ENCODE measurements at regions not wholly inside any gene's neighbourhood (a gene's known extent, or its start where the extent isn't known, plus 50 kb on each side); places are given as distances from the start of the nearest gene placed in this dataset.

DNA sequence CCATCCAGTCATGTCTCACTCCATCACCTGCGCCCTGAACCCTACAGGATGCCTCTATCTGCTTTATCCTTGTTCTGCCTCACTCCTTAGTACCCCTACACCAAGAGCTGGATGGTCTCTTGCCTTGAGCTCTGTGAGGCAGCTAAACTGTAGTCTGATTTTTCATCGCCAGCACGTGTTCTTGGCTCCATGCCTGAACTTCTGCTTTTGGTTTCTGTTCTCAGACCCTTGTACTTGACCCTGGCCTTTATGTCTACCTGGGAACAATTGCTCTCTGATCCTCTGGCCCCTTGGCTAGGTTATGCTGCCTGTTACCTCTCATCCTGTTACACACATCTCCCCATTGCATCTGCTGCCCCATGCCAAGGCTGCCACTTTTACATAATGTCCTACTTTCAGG lies 318.0 kb upstream of the LMCD1 start:
- no peak for DNase-seq (ENCODE audit: low read depth, low spot score)
- Mint-ChIP-seq H3K4me1 (no peaks in the 10 kb centered on the region), H3K36me3 (ENCODE audit: low read depth) (no peaks in the 10 kb centered on the region), H3K4me3 (no peak overlapping the region), H3K27ac (ENCODE audit: unreplicated experiment) (no peak overlapping the region), H3K27me3 (ENCODE audit: low read depth) (no peaks in the 10 kb centered on the region), H3K9me3 (no peaks in the 10 kb centered on the region)
- TF ChIP-seq, protein P1, sequence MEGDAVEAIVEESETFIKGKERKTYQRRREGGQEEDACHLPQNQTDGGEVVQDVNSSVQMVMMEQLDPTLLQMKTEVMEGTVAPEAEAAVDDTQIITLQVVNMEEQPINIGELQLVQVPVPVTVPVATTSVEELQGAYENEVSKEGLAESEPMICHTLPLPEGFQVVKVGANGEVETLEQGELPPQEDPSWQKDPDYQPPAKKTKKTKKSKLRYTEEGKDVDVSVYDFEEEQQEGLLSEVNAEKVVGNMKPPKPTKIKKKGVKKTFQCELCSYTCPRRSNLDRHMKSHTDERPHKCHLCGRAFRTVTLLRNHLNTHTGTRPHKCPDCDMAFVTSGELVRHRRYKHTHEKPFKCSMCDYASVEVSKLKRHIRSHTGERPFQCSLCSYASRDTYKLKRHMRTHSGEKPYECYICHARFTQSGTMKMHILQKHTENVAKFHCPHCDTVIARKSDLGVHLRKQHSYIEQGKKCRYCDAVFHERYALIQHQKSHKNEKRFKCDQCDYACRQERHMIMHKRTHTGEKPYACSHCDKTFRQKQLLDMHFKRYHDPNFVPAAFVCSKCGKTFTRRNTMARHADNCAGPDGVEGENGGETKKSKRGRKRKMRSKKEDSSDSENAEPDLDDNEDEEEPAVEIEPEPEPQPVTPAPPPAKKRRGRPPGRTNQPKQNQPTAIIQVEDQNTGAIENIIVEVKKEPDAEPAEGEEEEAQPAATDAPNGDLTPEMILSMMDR (conservative IDR thresholded peaks at IDR 0.05), result no peak

DNA sequence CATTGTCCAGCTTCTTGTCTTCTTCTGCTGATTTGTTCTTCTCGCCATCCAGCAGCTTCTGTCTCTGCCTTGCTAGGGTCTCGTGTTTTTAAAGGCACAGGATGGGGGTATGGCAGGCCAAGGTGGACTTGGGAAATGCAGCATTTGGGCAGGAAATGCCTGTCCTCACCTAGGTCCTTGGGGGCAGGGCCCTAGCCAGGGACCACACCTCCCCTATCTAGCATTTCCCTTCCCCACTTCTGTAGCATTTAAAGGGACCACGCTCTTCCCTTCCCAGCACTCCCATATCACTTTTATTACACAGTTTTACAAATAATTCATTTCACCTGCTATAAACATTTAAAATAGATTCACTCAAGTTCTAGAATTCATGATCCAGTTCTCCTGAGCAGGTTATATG lies 315.4 kb upstream of the LMCD1 start:
- Mint-ChIP-seq H3K36me3 (ENCODE audit: low read depth) (peaks cover under 1% of the 10 kb centered on the region), H3K27ac (ENCODE audit: unreplicated experiment) (no peak overlapping the region), H3K9me3 (peaks cover 5% of the 10 kb centered on the region), H3K27me3 (ENCODE audit: low read depth) (no peaks in the 10 kb centered on the region), H3K4me3 (no peak overlapping the region), H3K4me1 (no peaks in the 10 kb centered on the region)
- TF ChIP-seq, protein P1 (conservative IDR thresholded peaks at IDR 0.05), result no peak
- no peak for DNase-seq (ENCODE audit: low read depth, low spot score)

DNA sequence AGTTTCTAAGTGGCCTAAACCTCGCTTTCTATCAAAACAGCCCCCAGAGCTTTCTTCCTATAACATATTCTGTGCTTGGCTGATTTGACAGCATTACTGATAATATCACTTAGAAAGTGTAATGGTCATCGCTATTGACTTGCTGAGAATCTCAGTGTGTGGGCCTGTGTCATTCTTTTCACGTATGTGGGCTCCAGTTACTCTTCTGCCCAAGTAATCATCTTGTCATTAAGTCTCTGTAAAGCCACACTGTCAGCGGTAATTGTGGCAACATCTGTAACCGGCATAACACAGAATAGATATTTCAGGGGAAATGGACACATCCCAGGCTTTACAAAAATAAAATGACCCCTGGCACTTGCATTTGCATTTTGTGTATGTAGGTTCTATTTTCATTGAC lies 313.6 kb upstream of the LMCD1 start:
- Mint-ChIP-seq H3K27me3 (ENCODE audit: low read depth) (no peaks in the 10 kb centered on the region), H3K4me3 (no peak overlapping the region), H3K9me3 (peaks cover 16% of the 10 kb centered on the region), H3K36me3 (ENCODE audit: low read depth) (peaks cover 12% of the 10 kb centered on the region), H3K27ac (ENCODE audit: unreplicated experiment) (no peak overlapping the region), H3K4me1 (no peaks in the 10 kb centered on the region)
- TF ChIP-seq, protein P1 (conservative IDR thresholded peaks at IDR 0.05), result no peak
- DNase-seq (ENCODE audit: low read depth, low spot score), result no peak

DNA sequence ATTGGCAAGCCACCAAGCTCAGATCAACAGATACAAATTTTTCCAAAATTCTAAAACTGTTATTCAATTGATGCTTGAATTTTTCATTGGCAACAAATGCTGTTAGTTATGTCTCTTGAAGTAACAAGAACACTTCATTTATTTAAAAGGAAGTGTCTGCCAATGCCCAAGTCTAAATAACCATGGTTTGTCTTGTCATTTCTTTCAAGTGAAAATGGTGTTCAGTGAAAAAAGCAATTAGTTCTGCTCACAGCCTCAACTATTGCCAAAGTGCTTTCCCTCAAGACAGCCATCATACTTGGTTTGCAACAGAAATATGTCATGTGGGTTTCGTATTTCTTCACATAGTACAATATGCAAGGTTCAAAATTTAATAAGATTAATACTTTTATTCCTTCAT lies 312.6 kb upstream of the LMCD1 start:
- H3K36me3 Mint-ChIP-seq (ENCODE audit: low read depth), result peaks cover 12% of the 10 kb centered on the region
- H3K9me3 Mint-ChIP-seq, result peaks cover 16% of the 10 kb centered on the region
- H3K27ac Mint-ChIP-seq (ENCODE audit: unreplicated experiment), result no peak overlapping the region
- no peaks in the 10 kb centered on the region for H3K4me1 Mint-ChIP-seq
- no peak for DNase-seq (ENCODE audit: low read depth, low spot score)
- TF ChIP-seq, protein P1 (conservative IDR thresholded peaks at IDR 0.05), result no peak
- no peaks in the 10 kb centered on the region for H3K27me3 Mint-ChIP-seq (ENCODE audit: low read depth)
- H3K4me3 Mint-ChIP-seq, result no peak overlapping the region

DNA sequence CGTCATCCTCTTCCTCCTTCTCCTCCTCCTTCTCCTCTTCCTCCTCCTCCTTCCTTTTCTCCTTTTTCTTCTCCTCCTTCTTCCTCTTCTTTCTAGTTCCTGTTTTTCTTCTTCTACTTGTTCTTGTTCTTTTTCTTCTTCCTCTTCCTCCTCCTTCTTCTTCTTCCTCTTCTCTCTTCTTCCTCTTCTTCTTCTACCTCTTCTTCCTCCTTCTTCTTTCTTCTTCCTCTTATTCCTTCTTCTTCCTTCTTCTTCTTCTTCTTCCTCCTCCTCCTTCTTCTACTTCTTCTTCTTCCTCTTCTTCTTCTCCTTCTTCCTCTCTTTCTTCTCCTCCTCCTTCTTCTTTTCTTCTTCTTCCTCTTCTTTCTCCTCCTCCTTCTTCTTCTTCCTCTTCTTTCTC lies 310.2 kb upstream of the LMCD1 start:
- Mint-ChIP-seq H3K4me1 (no peaks in the 10 kb centered on the region), H3K4me3 (no peak overlapping the region), H3K9me3 (peaks cover 16% of the 10 kb centered on the region), H3K36me3 (ENCODE audit: low read depth) (peaks cover 12% of the 10 kb centered on the region), H3K27me3 (ENCODE audit: low read depth) (no peaks in the 10 kb centered on the region), H3K27ac (ENCODE audit: unreplicated experiment) (no peak overlapping the region)
- no peak for DNase-seq (ENCODE audit: low read depth, low spot score)
- TF ChIP-seq, protein P1 (conservative IDR thresholded peaks at IDR 0.05), result no peak

DNA sequence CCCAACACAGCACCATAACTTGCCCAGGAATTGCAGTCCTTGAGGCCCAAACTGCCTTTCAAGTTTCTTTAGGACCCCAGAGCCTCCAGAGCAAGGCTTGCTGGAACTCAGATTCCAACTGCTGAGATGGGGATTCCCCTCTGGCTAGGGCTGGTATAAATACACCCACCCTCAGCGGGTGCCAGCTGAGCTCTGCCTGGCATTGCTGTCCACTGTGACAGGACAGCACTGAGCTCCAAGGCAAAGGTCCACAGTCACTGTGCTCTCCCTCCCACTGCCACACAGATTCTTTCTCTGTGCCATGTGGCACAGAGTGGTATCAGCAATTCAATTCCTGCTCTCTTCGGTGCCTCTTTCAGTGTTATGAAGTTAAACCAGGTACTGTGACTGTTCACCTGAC lies 304.2 kb upstream of the LMCD1 start:
- TF ChIP-seq, protein P1 (conservative IDR thresholded peaks at IDR 0.05), result no peak
- H3K4me1 Mint-ChIP-seq, result peaks cover 11% of the 10 kb centered on the region
- peaks cover under 1% of the 10 kb centered on the region for H3K36me3 Mint-ChIP-seq (ENCODE audit: low read depth)
- H3K9me3 Mint-ChIP-seq, result peaks cover 1% of the 10 kb centered on the region
- H3K27ac Mint-ChIP-seq (ENCODE audit: unreplicated experiment), result no peak overlapping the region
- DNase-seq (ENCODE audit: low read depth, low spot score), result no peak
- no peaks in the 10 kb centered on the region for H3K27me3 Mint-ChIP-seq (ENCODE audit: low read depth)
- H3K4me3 Mint-ChIP-seq, result no peak overlapping the region
